Gastrocnemius medialis (tissue), 4 donors: ENCODE measurements at regions not wholly inside any gene's neighbourhood (a gene's known extent, or its start where the extent isn't known, plus 50 kb on each side); places are given as distances from the start of the nearest gene placed in this dataset.

Experiments
- POLR2A ChIP-seq, 2 donors: fragments of 450-650 bp; IDR thresholded peaks; one replicate each; pipeline ENCODE4 v1.6.1; 2017; ENCODE audit warnings: antibody characterized with exemption in 2 of 2, mild to moderate bottlenecking in 2 of 2, moderate library complexity in 2 of 2
- TF ChIP-seq, protein P1 (sequence below), 5 experiments: fragments of 450-650 bp in 3 of 5; fragments of 200-600 bp in 2 of 5; sonication (generic) in 2 of 5; IDR thresholded peaks in 4 of 5; conservative IDR thresholded peaks in 1 of 5; 1 replicate in 4 of 5; 2 replicates in 1 of 5; pipeline ENCODE4 v1.5.1; 2016 to 2019; ENCODE audit warnings: antibody characterized with exemption in 5 of 5, mild to moderate bottlenecking in 3 of 5, moderate library complexity in 3 of 5

GRCh38 chr4:144851948-144852347 lies 206.0 kb downstream of the HHIP start:
- TF ChIP-seq, protein P1, sequence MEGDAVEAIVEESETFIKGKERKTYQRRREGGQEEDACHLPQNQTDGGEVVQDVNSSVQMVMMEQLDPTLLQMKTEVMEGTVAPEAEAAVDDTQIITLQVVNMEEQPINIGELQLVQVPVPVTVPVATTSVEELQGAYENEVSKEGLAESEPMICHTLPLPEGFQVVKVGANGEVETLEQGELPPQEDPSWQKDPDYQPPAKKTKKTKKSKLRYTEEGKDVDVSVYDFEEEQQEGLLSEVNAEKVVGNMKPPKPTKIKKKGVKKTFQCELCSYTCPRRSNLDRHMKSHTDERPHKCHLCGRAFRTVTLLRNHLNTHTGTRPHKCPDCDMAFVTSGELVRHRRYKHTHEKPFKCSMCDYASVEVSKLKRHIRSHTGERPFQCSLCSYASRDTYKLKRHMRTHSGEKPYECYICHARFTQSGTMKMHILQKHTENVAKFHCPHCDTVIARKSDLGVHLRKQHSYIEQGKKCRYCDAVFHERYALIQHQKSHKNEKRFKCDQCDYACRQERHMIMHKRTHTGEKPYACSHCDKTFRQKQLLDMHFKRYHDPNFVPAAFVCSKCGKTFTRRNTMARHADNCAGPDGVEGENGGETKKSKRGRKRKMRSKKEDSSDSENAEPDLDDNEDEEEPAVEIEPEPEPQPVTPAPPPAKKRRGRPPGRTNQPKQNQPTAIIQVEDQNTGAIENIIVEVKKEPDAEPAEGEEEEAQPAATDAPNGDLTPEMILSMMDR (IDR thresholded peaks at IDR 0.05 in 4 of 5, conservative IDR thresholded peaks at IDR 0.05 in 1 of 5): no peak
- no peak for TF ChIP-seq POLR2A (IDR thresholded peaks at IDR 0.05)
